ENCODE measurements at regions not wholly inside any gene's neighbourhood (a gene's known extent, or its start where the extent isn't known, plus 50 kb on each side); places are given as distances from the start of the nearest gene placed in this dataset.

GRCh38 chr10:9636216-9636615 is 1381.5 kb upstream of the CELF2 start:
- no peak for ATAC-seq (replicated peaks; ENCODE audit: extremely low read depth, poor library complexity, severe bottlenecking)
- no peaks in the 10 kb centered on the region for H3K27me3 Mint-ChIP-seq
- no peak overlapping the region for H3K4me3 Mint-ChIP-seq

GRCh38 chr10:9643782-9644181 is 1373.9 kb upstream of the CELF2 start:
- ATAC-seq (replicated peaks; ENCODE audit: extremely low read depth, poor library complexity, severe bottlenecking) (no peak), DNase-seq (ENCODE audit: low spot score in 2 of 2) (no peak)
- H3K27me3 Mint-ChIP-seq, result no peaks in the 10 kb centered on the region
- H3K27ac Mint-ChIP-seq (ENCODE audit: low read depth), result no peak overlapping the region
- no peaks in the 10 kb centered on the region for H3K4me1 Mint-ChIP-seq
- H3K4me3 Mint-ChIP-seq, result no peak overlapping the region
- peaks cover 3% of the 10 kb centered on the region for H3K36me3 Mint-ChIP-seq (ENCODE audit: insufficient read depth)
- peaks cover 12% of the 10 kb centered on the region for H3K9me3 Mint-ChIP-seq

More at GRCh38 chr10:9636216-9636615, 1381.5 kb upstream of the CELF2 start:
- Mint-ChIP-seq H3K36me3 (ENCODE audit: insufficient read depth) (peaks cover 1% of the 10 kb centered on the region), H3K4me1 (no peaks in the 10 kb centered on the region), H3K27ac (ENCODE audit: low read depth) (no peak overlapping the region), H3K9me3 (no peaks in the 10 kb centered on the region)
- no peak for DNase-seq (ENCODE audit: low spot score in 2 of 2)

DNA sequence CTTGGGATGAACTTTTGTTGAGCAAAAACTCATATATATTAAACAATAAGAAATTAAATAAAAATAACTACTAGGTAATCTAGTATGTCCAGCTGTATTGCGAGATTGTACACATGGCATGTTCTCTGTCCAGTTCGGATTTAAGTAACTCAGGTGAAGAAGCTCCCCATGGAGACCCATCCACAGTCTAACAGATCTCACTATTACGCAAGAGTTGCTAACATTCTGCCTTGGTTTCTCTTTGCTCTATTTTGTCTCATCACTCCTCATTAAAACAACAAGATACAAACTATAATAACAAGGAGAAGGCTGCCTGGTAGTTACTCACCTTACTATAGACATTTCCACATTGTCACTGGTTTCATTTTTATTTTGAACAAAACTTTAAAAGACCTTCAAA is 1372.3 kb upstream of the CELF2 start:
- no peaks in the 10 kb centered on the region for H3K27me3 Mint-ChIP-seq
- DNase-seq (ENCODE audit: low spot score in 2 of 2) (no peak), ATAC-seq (replicated peaks; ENCODE audit: extremely low read depth, poor library complexity, severe bottlenecking) (no peak)
- H3K9me3 Mint-ChIP-seq, result peaks cover 12% of the 10 kb centered on the region
- H3K4me3 Mint-ChIP-seq, result no peak overlapping the region
- H3K27ac Mint-ChIP-seq (ENCODE audit: low read depth), result no peak overlapping the region
- H3K36me3 Mint-ChIP-seq (ENCODE audit: insufficient read depth), result peaks cover 1% of the 10 kb centered on the region
- no peaks in the 10 kb centered on the region for H3K4me1 Mint-ChIP-seq

- ATAC-seq (replicated peaks; ENCODE audit: extremely low read depth, poor library complexity, severe bottlenecking), result no peak
- Mint-ChIP-seq H3K4me3 (no peak overlapping the region), H3K9me3 (peaks cover 12% of the 10 kb centered on the region), H3K27me3 (no peaks in the 10 kb centered on the region), H3K36me3 (ENCODE audit: insufficient read depth) (peaks cover 1% of the 10 kb centered on the region), H3K4me1 (no peaks in the 10 kb centered on the region), H3K27ac (ENCODE audit: low read depth) (no peak overlapping the region)
- DNase-seq (ENCODE audit: low spot score in 2 of 2), result no peak
Observed at GRCh38 chr10:9645928-9646600, 1371.6 kb upstream of the CELF2 start.

DNA sequence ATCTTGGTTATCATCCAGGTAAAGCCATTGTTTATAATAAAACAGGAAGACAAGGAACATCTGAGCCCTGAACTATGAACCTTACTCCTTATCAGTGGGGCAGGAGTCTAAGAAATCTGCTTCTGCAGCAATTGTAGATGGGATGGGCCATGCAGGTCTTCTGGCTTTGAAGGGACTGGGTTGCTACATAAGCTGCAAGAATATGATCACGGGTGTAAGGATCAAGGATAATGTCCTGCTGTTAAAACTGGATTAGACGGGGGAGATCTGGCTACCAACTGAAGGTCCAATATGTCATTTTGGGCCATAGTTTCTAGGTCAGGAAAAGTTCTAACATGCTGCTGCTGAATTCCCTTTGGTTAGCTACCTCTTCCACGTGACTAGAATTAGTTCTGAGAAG is 1363.4 kb upstream of the CELF2 start:
- H3K9me3 Mint-ChIP-seq, result peaks cover 23% of the 10 kb centered on the region
- H3K36me3 Mint-ChIP-seq (ENCODE audit: insufficient read depth), result no peaks in the 10 kb centered on the region
- ATAC-seq (replicated peaks; ENCODE audit: extremely low read depth, poor library complexity, severe bottlenecking), result no peak
- no peak for DNase-seq (ENCODE audit: low spot score in 2 of 2)
- no peak overlapping the region for H3K27ac Mint-ChIP-seq (ENCODE audit: low read depth)
- no peak overlapping the region for H3K4me3 Mint-ChIP-seq
- no peaks in the 10 kb centered on the region for H3K4me1 Mint-ChIP-seq
- no peaks in the 10 kb centered on the region for H3K27me3 Mint-ChIP-seq

GRCh38 chr10:9656386-9656785 is 1361.3 kb upstream of the CELF2 start:
- ATAC-seq (replicated peaks; ENCODE audit: extremely low read depth, poor library complexity, severe bottlenecking), result no peak
- H3K4me3 Mint-ChIP-seq, result no peak overlapping the region
- no peaks in the 10 kb centered on the region for H3K4me1 Mint-ChIP-seq
- H3K27ac Mint-ChIP-seq (ENCODE audit: low read depth), result no peak overlapping the region
- H3K27me3 Mint-ChIP-seq, result no peaks in the 10 kb centered on the region
- H3K9me3 Mint-ChIP-seq, result peaks cover 23% of the 10 kb centered on the region
- DNase-seq (ENCODE audit: low spot score in 2 of 2), result no peak
- no peaks in the 10 kb centered on the region for H3K36me3 Mint-ChIP-seq (ENCODE audit: insufficient read depth)

DNA sequence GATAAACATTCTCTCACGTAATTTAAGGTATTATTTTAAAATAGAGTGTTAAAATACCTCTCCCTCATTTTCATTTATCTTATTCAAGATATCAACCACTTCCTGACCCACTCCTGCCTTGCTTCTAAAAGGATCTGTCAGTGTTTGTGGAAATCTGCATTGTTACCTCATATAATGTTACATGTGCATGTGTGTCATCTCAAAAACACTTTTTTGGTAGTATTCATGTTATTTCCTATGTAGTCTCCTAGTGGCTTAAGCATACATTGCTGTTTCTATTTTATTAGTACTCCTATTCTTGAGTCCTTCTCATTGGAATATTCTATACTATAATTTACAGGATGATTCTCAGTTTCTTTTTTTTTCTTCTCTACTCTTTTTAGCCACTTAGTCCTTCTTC is 1360.7 kb upstream of the CELF2 start:
- H3K36me3 Mint-ChIP-seq (ENCODE audit: insufficient read depth), result no peaks in the 10 kb centered on the region
- H3K4me1 Mint-ChIP-seq, result no peaks in the 10 kb centered on the region
- H3K27ac Mint-ChIP-seq (ENCODE audit: low read depth), result no peak overlapping the region
- no peaks in the 10 kb centered on the region for H3K27me3 Mint-ChIP-seq
- H3K4me3 Mint-ChIP-seq, result no peak overlapping the region
- ATAC-seq (replicated peaks; ENCODE audit: extremely low read depth, poor library complexity, severe bottlenecking) (no peak), DNase-seq (ENCODE audit: low spot score in 2 of 2) (no peak)
- H3K9me3 Mint-ChIP-seq, result peaks cover 23% of the 10 kb centered on the region

DNA sequence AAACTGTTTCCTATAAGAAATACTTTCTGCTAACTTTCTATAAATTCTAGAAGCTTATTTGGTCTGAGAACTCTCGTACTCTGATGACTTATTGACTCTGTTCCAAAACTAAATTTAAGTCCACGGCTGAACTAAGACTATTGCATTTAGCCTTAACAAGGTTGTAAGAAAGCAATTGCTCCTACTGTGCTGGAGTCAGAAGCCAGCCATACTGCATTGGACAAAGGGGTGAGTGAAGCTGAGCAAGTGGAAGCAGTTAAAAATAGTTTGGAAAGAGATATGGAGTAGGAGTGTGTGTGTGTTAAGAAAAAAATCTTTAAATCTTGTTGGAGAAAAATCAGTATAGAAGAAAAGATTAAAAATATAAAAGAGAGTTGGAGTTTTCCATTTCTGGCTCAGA is 1360.1 kb upstream of the CELF2 start:
- Mint-ChIP-seq H3K27ac (ENCODE audit: low read depth) (no peak overlapping the region), H3K27me3 (no peaks in the 10 kb centered on the region), H3K4me1 (no peaks in the 10 kb centered on the region), H3K4me3 (no peak overlapping the region), H3K36me3 (ENCODE audit: insufficient read depth) (no peaks in the 10 kb centered on the region), H3K9me3 (peaks cover 19% of the 10 kb centered on the region)
- DNase-seq (ENCODE audit: low spot score in 2 of 2) (no peak), ATAC-seq (replicated peaks; ENCODE audit: extremely low read depth, poor library complexity, severe bottlenecking) (no peak)

DNA sequence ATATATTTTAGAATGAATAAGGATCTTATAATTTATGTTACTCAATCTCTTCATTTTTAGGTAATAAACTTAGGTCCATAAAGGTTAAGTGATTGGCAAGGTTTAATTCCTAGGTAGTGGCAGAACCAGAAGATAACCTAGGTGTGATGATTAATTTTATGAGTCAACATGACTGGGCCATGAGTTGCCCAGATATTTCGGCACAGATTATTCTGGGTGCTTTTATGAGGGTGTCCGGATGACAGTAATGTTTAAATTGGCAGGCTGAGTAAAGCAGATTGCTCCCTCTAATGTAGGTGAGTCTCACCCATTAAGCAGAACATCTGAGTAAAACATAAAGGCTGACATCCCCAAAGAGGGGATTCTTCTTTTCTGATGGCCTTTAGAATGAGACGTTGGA is 1349.3 kb upstream of the CELF2 start:
- Mint-ChIP-seq H3K36me3 (ENCODE audit: insufficient read depth) (no peaks in the 10 kb centered on the region), H3K9me3 (peaks cover 11% of the 10 kb centered on the region)

DNA sequence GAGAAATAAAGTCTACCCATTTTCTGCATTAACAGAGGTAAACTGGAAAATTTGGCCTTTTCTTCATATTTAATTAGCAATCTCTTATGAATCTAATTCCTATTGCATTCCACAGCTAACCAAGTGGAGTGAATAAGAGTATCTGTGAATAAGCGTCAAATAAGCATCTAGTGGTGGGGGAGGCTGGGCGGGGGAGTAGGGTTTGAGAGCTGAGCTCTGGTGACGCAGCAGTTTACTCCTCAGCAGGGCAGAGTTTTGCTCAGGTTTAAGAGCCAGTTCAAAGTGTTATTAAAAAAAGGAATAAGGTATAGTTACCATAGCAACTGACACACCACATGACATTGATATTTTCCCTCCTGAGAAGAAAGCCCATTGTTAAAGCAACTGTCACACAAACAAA is 1346.8 kb upstream of the CELF2 start:
- DNase-seq (ENCODE audit: low spot score in 2 of 2) (no peak), ATAC-seq (replicated peaks; ENCODE audit: extremely low read depth, poor library complexity, severe bottlenecking) (no peak)
- Mint-ChIP-seq H3K27me3 (no peaks in the 10 kb centered on the region), H3K9me3 (peaks cover 8% of the 10 kb centered on the region), H3K27ac (ENCODE audit: low read depth) (no peak overlapping the region), H3K36me3 (ENCODE audit: insufficient read depth) (no peaks in the 10 kb centered on the region), H3K4me3 (no peak overlapping the region), H3K4me1 (no peaks in the 10 kb centered on the region)

More for the DNA sequence above, 1349.3 kb upstream of the CELF2 start:
- DNase-seq (ENCODE audit: low spot score in 2 of 2) (no peak), ATAC-seq (replicated peaks; ENCODE audit: extremely low read depth, poor library complexity, severe bottlenecking) (no peak)
- Mint-ChIP-seq H3K27me3 (no peaks in the 10 kb centered on the region), H3K4me3 (no peak overlapping the region), H3K4me1 (no peaks in the 10 kb centered on the region), H3K27ac (ENCODE audit: low read depth) (no peak overlapping the region)

DNA sequence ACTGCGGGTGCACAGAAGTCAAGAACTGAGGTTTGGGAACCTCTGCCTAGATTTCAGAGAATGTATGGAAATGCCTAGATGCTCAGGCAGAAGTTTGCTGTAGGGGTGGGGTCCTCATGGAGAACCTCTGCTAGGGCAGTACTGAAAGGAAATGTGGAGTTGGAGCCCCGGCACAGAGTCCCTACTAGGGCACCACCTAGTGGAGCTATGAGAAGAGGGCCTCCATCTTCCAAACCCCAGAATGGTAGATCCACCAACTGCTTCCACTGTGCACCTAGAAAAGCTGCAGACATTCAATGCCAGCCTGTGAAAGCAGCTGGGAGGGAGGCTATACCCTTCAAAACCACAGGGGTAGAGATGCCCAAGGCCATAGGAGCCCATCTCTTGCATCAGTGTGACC is 1336.0 kb upstream of the CELF2 start:
- H3K4me3 Mint-ChIP-seq, result no peak overlapping the region
- H3K9me3 Mint-ChIP-seq, result peaks cover 9% of the 10 kb centered on the region
- no peak for ATAC-seq (replicated peaks; ENCODE audit: extremely low read depth, poor library complexity, severe bottlenecking)
- DNase-seq (ENCODE audit: low spot score in 2 of 2), result no peak
- no peaks in the 10 kb centered on the region for H3K4me1 Mint-ChIP-seq
- no peak overlapping the region for H3K27ac Mint-ChIP-seq (ENCODE audit: low read depth)
- H3K27me3 Mint-ChIP-seq, result no peaks in the 10 kb centered on the region
- no peaks in the 10 kb centered on the region for H3K36me3 Mint-ChIP-seq (ENCODE audit: insufficient read depth)

DNA sequence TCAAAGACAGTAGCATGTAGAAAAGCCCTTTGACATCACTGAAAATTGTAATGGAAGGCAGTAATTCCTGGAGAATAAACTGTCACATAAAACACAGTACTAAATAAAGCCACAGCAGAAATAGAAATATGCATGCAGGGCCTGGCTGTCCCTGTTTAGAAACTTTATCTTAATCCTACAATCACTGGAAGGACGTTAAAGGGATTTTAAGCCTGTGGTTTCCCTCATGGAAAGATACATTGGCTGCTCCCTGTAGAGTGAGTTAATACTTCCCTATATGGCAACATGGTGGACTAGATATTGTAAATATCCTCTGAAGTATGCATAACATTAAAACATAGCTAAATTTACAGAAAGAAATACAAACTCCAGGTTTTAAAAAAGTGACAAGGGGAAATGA is 1334.9 kb upstream of the CELF2 start:
- no peaks in the 10 kb centered on the region for H3K4me1 Mint-ChIP-seq
- H3K4me3 Mint-ChIP-seq, result no peak overlapping the region
- H3K27ac Mint-ChIP-seq (ENCODE audit: low read depth), result no peak overlapping the region
- DNase-seq (ENCODE audit: low spot score in 2 of 2), result no peak
- no peak for ATAC-seq (replicated peaks; ENCODE audit: extremely low read depth, poor library complexity, severe bottlenecking)
- no peaks in the 10 kb centered on the region for H3K27me3 Mint-ChIP-seq
- H3K9me3 Mint-ChIP-seq, result peaks cover 9% of the 10 kb centered on the region
- no peaks in the 10 kb centered on the region for H3K36me3 Mint-ChIP-seq (ENCODE audit: insufficient read depth)

DNA sequence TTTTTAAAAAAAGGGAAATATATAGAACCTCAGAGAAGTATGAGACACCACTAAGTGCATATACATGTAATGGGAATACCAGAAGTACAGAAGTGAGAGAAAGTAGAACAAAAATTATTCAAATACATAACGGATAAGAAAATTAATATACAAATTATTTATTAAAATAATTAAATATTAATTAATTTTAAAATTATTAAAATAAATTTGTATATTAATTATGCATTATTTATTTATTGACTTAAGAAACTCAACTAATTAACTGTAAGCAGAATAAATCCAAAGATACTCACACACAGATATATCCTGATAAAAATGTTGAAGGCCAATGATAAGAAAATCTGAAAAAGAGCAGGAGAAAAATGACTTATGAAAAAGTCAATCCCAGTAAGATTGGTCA is 1333.5 kb upstream of the CELF2 start:
- no peaks in the 10 kb centered on the region for H3K4me1 Mint-ChIP-seq
- no peaks in the 10 kb centered on the region for H3K27me3 Mint-ChIP-seq
- H3K36me3 Mint-ChIP-seq (ENCODE audit: insufficient read depth), result no peaks in the 10 kb centered on the region
- peaks cover 9% of the 10 kb centered on the region for H3K9me3 Mint-ChIP-seq
- H3K4me3 Mint-ChIP-seq, result no peak overlapping the region
- H3K27ac Mint-ChIP-seq (ENCODE audit: low read depth), result no peak overlapping the region
- ATAC-seq (replicated peaks; ENCODE audit: extremely low read depth, poor library complexity, severe bottlenecking) (no peak), DNase-seq (ENCODE audit: low spot score in 2 of 2) (no peak)

DNA sequence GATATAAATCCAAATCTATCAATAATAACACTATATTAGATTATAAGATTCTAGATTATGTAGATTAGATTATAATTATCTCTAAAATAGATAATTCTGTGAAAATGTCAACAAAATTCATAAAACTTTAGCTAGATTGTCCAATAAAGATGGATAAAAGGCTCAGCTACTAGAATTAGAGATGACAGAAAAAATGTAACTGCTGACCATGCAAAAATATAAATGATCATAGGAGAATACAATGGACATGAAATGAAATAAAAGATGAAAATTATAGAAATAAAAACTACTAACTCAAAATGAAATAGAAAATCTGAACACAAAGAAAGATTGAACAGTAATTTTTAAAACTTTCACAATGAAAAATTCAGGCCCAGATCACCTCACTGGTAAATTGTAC is 1332.1 kb upstream of the CELF2 start:
- no peak overlapping the region for H3K4me3 Mint-ChIP-seq
- ATAC-seq (replicated peaks; ENCODE audit: extremely low read depth, poor library complexity, severe bottlenecking) (no peak), DNase-seq (ENCODE audit: low spot score in 2 of 2) (no peak)
- no peaks in the 10 kb centered on the region for H3K4me1 Mint-ChIP-seq
- H3K27me3 Mint-ChIP-seq, result no peaks in the 10 kb centered on the region
- peaks cover 2% of the 10 kb centered on the region for H3K9me3 Mint-ChIP-seq
- H3K36me3 Mint-ChIP-seq (ENCODE audit: insufficient read depth), result no peaks in the 10 kb centered on the region
- H3K27ac Mint-ChIP-seq (ENCODE audit: low read depth), result no peak overlapping the region
